Omental fat pad (tissue), 3 donors: ENCODE measurements at regions not wholly inside any gene's neighbourhood (a gene's known extent, or its start where the extent isn't known, plus 50 kb on each side); places are given as distances from the start of the nearest gene placed in this dataset.
"Not testable (repeated sequence)": the region's sequence is repeated elsewhere in the genome, so short reads cannot be mapped to it uniquely, and the experiment has no call there.

Experiments used
- ATAC-seq: fragments of 150-250 bp; one replicate; pipeline ENCODE4 v1.9.1; 2016; ENCODE audit warnings: mild to moderate bottlenecking, moderate library complexity; ENCODE audit not compliant: low FRiP score
- DNase-seq: peaks from one replicate; pipeline ENCODE4 v3.0.0-alpha.2; 2019; ENCODE audit warnings: low spot score
- TF ChIP-seq, protein P1 (sequence below), 3 donors: fragments of 450-650 bp; IDR thresholded peaks; one replicate each; pipeline ENCODE4 v1.5.1; 2016 to 2017; ENCODE audit warnings: antibody characterized with exemption in 3 of 3, mild to moderate bottlenecking in 3 of 3, moderate library complexity in 2 of 3

DNA sequence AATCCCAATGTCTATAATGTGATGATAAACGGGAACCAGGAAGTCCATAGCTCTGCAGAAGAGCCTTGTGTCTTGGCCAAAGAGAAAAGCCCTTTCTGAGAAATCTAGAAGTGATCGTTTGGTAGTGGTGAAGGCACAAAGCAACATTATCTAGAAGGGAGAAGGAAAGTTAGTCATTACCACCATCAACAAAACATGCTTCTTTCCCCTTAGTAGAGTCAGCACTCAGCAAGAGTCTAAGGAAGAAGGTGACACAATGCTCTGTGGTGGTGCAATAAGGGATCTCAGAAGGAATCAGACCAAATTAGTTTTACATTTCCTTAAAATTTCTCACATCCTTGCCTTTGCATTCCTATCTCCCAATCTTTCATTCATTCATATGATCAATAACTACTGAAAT, 134.4 kb upstream of the PRDX6 start:
- no peak for ATAC-seq
- TF ChIP-seq, protein P1, sequence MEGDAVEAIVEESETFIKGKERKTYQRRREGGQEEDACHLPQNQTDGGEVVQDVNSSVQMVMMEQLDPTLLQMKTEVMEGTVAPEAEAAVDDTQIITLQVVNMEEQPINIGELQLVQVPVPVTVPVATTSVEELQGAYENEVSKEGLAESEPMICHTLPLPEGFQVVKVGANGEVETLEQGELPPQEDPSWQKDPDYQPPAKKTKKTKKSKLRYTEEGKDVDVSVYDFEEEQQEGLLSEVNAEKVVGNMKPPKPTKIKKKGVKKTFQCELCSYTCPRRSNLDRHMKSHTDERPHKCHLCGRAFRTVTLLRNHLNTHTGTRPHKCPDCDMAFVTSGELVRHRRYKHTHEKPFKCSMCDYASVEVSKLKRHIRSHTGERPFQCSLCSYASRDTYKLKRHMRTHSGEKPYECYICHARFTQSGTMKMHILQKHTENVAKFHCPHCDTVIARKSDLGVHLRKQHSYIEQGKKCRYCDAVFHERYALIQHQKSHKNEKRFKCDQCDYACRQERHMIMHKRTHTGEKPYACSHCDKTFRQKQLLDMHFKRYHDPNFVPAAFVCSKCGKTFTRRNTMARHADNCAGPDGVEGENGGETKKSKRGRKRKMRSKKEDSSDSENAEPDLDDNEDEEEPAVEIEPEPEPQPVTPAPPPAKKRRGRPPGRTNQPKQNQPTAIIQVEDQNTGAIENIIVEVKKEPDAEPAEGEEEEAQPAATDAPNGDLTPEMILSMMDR (IDR thresholded peaks at IDR 0.05): no peak
- DNase-seq: no peak

DNA sequence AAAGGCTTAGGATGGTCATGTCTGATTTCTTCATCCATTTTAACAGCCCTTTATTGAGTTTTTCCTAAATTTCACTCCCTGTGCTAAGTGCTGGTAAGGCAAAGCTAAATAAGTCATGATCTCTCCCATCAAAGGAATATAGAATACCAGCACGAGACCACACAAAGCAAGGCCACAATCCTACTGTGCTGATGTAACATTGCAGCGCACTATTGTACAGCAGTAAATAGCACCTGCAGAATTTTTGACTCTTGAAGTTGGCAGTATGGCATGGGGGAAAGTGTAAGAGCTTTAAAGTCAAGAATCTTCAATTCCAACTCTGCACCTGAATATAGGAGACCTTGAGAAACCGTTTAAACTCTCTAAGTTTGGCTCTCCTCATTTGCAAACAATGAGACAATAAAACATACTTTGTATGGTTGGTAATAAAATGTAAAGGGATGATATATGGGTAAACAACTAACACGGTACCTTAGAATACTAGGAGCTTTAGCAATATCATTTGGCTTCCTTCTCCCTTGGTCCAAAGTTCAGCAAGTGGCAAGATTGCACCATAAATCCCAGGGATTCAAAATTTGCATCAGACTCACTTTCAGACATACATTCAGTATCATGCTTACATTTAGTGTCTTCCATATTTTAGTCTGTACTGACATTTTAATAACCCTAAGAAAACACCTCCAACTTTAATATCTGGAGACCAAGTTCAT, 132.9 kb upstream of the PRDX6 start:
- TF ChIP-seq, protein P1 (IDR thresholded peaks at IDR 0.05): no peak
- ATAC-seq (no peak), DNase-seq (no peak)

DNA sequence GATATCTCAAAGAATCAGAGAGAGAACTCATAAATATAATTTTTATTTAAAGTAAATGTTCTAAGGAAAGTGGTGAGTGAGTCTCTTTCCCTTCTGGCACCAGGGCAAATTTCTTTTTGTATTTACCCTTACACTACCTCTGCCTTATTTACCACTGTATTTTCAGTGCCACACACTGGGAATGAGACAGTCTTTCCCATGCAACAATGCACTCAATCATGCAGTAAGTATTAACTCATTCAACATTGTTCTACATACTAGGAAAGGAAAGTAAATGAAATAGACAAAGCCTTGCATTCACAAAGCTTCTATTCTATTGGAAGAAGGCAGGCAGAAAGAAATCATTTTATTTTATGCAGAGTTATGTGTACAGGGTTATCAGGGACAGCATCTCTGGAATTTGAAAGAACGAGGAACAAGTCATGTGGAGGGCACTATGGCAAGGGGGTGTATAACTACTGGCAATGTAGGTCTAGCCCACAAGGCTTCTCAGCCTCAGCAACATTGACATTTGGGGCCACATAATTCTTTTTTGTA, 129.8 kb upstream of the PRDX6 start:
- TF ChIP-seq, protein P1 (IDR thresholded peaks at IDR 0.05): no peak
- no peak for DNase-seq
- no peak for ATAC-seq

DNA sequence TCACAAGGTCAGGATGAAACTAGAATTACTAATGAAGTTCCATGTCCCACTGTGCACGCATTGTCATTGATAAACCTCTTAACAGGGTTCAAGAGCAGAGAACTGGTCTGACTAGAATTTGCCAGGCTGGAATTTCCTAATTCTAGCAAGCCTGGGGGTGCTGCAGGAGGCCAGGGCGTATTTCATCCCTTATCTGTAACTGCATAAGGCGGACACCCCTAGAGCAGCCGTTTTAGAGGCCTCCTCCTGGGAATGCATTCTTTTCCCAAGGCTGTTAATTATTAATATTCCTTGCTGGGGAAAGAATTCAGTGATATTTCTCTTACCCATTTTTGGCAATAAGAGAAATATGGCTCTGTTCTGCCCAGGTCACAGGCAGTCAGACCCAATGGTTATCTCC, 124.5 kb upstream of the PRDX6 start:
- ATAC-seq, DNase-seq: not testable (repeated sequence)

DNA sequence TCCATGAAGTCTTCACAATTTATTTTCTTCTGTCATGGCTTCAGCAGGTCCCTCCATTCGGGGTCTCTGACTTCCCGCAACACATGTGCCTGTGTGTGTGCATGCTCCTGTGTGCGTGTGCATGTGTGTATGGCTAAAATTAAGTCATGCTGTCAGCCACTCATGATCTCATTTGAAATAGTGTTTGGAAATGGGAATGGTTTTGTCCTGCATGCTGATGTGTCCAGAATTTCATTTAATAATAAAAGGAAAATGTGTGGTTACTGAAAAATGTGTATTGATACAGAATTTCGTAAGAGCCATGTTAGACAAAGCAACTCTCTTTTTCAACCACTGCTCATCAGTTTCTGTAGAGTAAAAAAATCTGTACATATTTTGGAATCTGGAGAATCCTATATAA, 123.8 kb upstream of the PRDX6 start:
- TF ChIP-seq, protein P1 (IDR thresholded peaks at IDR 0.05): no peak
- ATAC-seq: no peak
- no peak for DNase-seq

DNA sequence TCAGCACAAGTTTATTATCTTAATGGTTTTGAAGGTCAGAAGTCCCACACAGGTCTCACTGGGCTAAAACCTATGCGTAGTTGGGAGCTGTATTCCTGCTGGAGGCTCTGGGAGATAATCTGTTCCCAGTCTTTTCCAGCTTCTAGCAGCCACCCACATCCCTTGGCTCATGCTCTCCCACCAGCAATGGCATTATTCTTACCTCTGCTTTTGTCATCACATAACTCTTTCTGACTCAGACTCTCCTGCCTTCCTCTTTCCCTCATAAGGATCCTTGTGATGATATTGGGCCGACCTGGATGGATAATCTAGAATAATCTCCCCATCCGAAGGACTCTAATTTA, 122.2 kb upstream of the PRDX6 start:
- DNase-seq: no peak
- TF ChIP-seq, protein P1 (IDR thresholded peaks at IDR 0.05): no peak
- no peak for ATAC-seq

DNA sequence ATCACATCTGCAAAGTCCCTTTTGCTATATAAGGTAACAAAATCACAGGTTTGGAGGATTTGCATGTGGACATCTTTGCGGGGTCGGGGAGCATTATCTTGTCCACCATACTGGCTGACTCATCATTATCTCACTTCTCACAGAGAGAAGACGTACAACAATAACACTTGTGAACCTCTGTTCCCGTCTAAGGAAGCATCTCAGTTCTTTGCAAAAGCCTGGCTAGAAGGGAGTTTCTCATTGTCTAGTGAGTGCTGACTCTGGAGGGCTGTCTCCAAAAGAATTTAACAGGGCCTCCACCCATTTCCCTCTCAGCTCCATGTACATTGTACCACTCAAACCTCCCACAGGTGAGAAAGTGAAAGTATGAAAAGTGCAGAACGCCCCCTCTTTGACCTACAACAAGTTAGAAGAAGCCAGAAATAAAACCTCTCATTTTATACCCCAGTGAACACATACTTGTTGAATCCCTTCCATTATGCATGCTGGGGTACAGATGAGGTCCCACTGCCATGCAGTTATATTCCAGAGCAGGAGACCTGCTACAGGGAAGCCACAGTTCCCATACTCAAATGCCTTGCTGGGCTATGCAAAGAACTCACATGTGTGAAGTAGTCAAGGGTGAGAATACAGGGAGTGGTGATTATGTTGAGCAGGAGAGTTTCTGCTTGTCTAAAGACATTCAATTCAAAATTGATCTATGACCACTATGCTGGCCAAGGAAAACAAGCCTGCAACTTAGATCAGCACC, 121.7 kb upstream of the PRDX6 start:
- TF ChIP-seq, protein P1 (IDR thresholded peaks at IDR 0.05): no peak
- no peak for DNase-seq
- no peak for ATAC-seq
